D721Med (cell line): ENCODE measurements at regions not wholly inside any gene's neighbourhood (a gene's known extent, or its start where the extent isn't known, plus 50 kb on each side); places are given as distances from the start of the nearest gene placed in this dataset.
A peak's percentile ranks its signal among the peaks of the same experiment; 100 is the strongest.

Source experiments
- DNase-seq: peaks from one replicate; pipeline ENCODE4 v3.0.0; 2011; ENCODE audit warnings: low spot score; ENCODE audit not compliant: insufficient read length
- FAIRE-seq: peaks from 2 replicates; lab custom pipeline; 2011; peaks lifted over from hg19 to GRCh38; lab: Jason Lieb, UNC
- TF ChIP-seq, protein P1 (sequence below): IDR thresholded peaks from 2 replicates; pipeline ENCODE4 v1.5.1; 2012; ENCODE audit warnings: mild to moderate bottlenecking, control low read depth; ENCODE audit not compliant: insufficient read depth; ENCODE audit errors: missing control alignments

GRCh38 chr18:34611904-34612303, 98.2 kb upstream of the DTNA start:
- TF ChIP-seq, protein P1, sequence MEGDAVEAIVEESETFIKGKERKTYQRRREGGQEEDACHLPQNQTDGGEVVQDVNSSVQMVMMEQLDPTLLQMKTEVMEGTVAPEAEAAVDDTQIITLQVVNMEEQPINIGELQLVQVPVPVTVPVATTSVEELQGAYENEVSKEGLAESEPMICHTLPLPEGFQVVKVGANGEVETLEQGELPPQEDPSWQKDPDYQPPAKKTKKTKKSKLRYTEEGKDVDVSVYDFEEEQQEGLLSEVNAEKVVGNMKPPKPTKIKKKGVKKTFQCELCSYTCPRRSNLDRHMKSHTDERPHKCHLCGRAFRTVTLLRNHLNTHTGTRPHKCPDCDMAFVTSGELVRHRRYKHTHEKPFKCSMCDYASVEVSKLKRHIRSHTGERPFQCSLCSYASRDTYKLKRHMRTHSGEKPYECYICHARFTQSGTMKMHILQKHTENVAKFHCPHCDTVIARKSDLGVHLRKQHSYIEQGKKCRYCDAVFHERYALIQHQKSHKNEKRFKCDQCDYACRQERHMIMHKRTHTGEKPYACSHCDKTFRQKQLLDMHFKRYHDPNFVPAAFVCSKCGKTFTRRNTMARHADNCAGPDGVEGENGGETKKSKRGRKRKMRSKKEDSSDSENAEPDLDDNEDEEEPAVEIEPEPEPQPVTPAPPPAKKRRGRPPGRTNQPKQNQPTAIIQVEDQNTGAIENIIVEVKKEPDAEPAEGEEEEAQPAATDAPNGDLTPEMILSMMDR = no peak
- DNase-seq (no peak), FAIRE-seq (no peak)

DNA sequence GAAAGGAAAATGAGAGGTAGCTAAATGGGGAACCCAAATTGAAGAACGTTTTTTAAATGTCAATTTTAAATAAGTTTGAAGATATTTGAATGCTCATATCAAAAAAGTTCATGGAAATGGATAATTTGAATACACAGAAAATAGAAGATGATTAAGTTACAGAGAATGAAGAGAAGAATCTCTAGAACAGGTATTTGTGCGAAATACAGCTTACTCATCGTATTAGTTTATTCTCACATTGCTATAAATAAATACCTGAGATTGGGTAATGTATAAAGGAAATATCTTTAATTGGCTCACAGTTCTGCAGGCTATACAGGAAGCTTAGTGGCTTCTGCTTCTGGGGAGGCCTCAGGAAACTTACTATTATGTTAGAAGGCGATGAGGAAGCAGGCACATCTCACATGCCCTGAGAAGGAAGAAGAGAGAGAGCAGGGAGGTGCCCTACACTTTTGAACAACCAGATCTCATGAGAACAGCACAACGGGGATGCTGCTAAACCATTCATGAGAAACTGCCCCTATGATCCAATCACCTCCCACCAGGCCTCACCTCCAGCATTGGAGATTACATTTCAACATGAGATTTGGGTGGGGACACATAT, 89.7 kb upstream of the DTNA start:
- DNase-seq (no peak), FAIRE-seq (no peak)
- TF ChIP-seq, protein P1 = no peak

- peak; percentile 68 for FAIRE-seq
- TF ChIP-seq, protein P1 = no peak
These were observed 86.5 kb upstream of the DTNA start for GRCh38 chr18:34623557-34623956.

DNA sequence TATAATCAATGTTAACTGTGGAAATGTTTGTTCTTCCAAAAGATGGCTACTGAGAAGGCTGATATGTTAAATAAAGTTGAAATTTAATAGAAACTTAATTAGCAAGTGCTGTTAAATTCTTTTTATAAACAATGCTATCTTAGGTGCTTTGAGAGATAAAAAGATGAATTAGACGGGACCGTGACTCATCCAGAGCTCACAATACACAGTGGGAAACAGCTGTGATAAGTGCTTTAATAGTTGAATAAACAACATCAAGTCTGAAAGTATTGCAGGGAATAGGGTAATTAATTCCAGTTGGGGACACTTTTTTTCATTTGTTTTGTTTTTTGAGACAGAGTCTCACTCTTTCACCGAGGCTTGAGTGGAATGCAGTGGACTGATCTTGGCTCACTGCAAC, 85.5 kb upstream of the DTNA start:
- TF ChIP-seq, protein P1 = no peak
- DNase-seq = no peak
- peak; percentile 6 for FAIRE-seq

More at GRCh38 chr18:34623557-34623956, 86.5 kb upstream of the DTNA start:
- DNase-seq = no peak

GRCh38 chr18:34626404-34627136, 83.5 kb upstream of the DTNA start:
- TF ChIP-seq, protein P1 = no peak
- DNase-seq = no peak
- peak; percentile 11 for FAIRE-seq

GRCh38 chr18:34627137-34627920, 82.8 kb upstream of the DTNA start:
- DNase-seq (no peak), FAIRE-seq (no peak)
- TF ChIP-seq, protein P1 = no peak
